GM12878 (cell line): ENCODE measurements at regions not wholly inside any gene's neighbourhood (a gene's known extent, or its start where the extent isn't known, plus 50 kb on each side); places are given as distances from the start of the nearest gene placed in this dataset.
"Not testable (repeated sequence)": the region's sequence is repeated elsewhere in the genome, so short reads cannot be mapped to it uniquely, and the experiment has no call there.

Experiments
- CTCF ChIP-seq, 3 experiments: IDR thresholded peaks in 2 of 3; conservative IDR thresholded peaks in 1 of 3; 2 replicates each; pipeline ENCODE4 v1.5.1; 2011; ENCODE audit warnings: low read depth in 3 of 3, low read length in 3 of 3, mild to moderate bottlenecking in 3 of 3, control low read depth in 2 of 3, moderate library complexity in 2 of 3, inconsistent platforms in 1 of 3, mixed read lengths in 1 of 3; ENCODE audit not compliant: control insufficient read depth in 2 of 3, insufficient read depth in 1 of 3; ENCODE audit errors: extremely low read depth in 1 of 3
- EZH2 ChIP-seq: IDR thresholded peaks from 2 replicates; pipeline ENCODE4 v1.6.1; 2012; ENCODE audit warnings: low read depth, mild to moderate bottlenecking, control low read depth, inconsistent platforms, low read length, borderline replicate concordance; ENCODE audit not compliant: control insufficient read depth
- TF ChIP-seq, protein P1 (sequence below): IDR thresholded peaks from 2 replicates; pipeline ENCODE4 v1.6.1; 2012; ENCODE audit warnings: mild to moderate bottlenecking, low read depth, low read length

DNA sequence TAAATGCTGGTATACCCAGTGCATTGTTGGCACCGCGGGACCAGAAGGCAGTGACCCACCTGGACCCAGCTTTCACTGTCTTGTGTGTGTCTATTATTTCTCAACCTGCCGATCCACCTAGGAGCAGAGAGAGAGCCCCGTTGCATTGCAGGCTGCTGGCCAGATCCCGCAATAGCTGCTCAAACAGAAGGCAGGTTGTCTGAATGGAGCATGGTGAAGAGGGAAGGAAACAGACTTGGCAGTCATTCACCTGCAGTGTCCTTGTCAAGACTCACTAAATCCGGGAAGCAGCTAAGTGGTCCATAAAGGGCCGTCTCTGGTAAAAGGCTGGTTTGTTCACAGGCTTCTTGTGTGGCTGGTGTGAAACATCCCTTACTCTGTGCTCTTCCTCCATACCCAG lies 552.6 kb upstream of the CDH5 start:
- TF ChIP-seq, protein P1, sequence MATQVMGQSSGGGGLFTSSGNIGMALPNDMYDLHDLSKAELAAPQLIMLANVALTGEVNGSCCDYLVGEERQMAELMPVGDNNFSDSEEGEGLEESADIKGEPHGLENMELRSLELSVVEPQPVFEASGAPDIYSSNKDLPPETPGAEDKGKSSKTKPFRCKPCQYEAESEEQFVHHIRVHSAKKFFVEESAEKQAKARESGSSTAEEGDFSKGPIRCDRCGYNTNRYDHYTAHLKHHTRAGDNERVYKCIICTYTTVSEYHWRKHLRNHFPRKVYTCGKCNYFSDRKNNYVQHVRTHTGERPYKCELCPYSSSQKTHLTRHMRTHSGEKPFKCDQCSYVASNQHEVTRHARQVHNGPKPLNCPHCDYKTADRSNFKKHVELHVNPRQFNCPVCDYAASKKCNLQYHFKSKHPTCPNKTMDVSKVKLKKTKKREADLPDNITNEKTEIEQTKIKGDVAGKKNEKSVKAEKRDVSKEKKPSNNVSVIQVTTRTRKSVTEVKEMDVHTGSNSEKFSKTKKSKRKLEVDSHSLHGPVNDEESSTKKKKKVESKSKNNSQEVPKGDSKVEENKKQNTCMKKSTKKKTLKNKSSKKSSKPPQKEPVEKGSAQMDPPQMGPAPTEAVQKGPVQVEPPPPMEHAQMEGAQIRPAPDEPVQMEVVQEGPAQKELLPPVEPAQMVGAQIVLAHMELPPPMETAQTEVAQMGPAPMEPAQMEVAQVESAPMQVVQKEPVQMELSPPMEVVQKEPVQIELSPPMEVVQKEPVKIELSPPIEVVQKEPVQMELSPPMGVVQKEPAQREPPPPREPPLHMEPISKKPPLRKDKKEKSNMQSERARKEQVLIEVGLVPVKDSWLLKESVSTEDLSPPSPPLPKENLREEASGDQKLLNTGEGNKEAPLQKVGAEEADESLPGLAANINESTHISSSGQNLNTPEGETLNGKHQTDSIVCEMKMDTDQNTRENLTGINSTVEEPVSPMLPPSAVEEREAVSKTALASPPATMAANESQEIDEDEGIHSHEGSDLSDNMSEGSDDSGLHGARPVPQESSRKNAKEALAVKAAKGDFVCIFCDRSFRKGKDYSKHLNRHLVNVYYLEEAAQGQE = not testable (repeated sequence)
- TF ChIP-seq CTCF (IDR thresholded peaks at IDR 0.05 in 2 of 3, conservative IDR thresholded peaks at IDR 0.05 in 1 of 3; ENCODE audit: control insufficient read depth in 2 of 3, extremely low read depth in 1 of 3, insufficient read depth in 1 of 3, low read depth in 3 of 3, low read length in 3 of 3); EZH2: not testable (repeated sequence)
